Tibial artery (tissue), 4 donors: ENCODE measurements at regions not wholly inside any gene's neighbourhood (a gene's known extent, or its start where the extent isn't known, plus 50 kb on each side); places are given as distances from the start of the nearest gene placed in this dataset.

Source experiments
- DNase-seq, 2 donors: peaks; one replicate each; pipeline ENCODE4 v3.0.0-alpha.2; 2019
- H3K27ac ChIP-seq, 2 donors: fragments of 200-600 bp; sonication (generic) in 1 of 2; 1 replicate in 1 of 2; 2 replicates in 1 of 2; pipeline ENCODE4 v1.5.1; 2018 to 2019; ENCODE audit warnings: mild to moderate bottlenecking in 1 of 2
- H3K27me3 ChIP-seq, 2 donors: fragments of 200-600 bp; sonication (generic) in 1 of 2; one replicate each; pipeline versions ENCODE4 v1.5.1 to v1.6.0; 2016 to 2019
- H3K36me3 ChIP-seq, 3 donors: fragments of 200-600 bp; sonication (generic) in 2 of 3; one replicate each; pipeline ENCODE4 v1.5.1; 2016 to 2019; ENCODE audit warnings: mild to moderate bottlenecking in 2 of 3
- H3K4me1 ChIP-seq, 4 donors: fragments of 200-600 bp; sonication (generic) in 2 of 4; 1 replicate in 3 of 4; 2 replicates in 1 of 4; pipeline ENCODE4 v1.5.1; 2016 to 2019
- H3K4me3 ChIP-seq, 2 donors: fragments of 200-600 bp; sonication (generic) in 1 of 2; 1 replicate in 1 of 2; 2 replicates in 1 of 2; pipeline ENCODE4 v1.5.1; 2018 to 2019; ENCODE audit warnings: mild to moderate bottlenecking in 2 of 2
- H3K9me3 ChIP-seq, 3 donors: fragments of 200-600 bp; sonication (generic) in 1 of 3; one replicate each; pipeline ENCODE4 v1.5.1; 2016 to 2019
- intact Hi-C: fragments of 100-400 bp; cut with DNase I; formaldehyde crosslinking; loops from one replicate; pipeline ENCODE4 v1.15.0; 2023; ENCODE audit warnings: low total_unique reads
- TF ChIP-seq, protein P1 (sequence below), 2 experiments: fragments of 200-600 bp in 1 of 2; fragments of 450-650 bp in 1 of 2; IDR thresholded peaks; one replicate each; pipeline ENCODE4 v1.5.1; 2017 to 2019; ENCODE audit warnings: antibody characterized with exemption in 2 of 2, mild to moderate bottlenecking in 1 of 2, moderate library complexity in 1 of 2

DNA sequence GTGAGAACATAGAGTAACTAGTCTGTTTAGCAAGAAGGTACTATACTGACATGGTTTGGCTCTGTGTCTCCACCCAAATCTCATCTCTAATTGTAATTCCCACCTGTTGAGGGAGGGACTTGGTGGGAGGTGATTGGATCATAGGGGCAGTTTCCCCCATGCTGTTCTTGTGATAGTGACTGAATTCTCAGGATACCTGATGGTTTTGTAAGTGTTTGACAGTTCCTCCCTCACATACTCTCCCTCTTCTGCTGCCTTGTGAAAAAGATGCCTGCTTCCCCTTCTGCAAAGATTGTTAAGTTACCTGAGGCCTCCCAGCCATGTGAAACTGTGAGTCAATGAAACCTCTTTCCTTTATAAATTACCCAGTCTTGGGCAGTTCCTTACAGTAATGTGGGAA lies 240.4 kb upstream of the ST8SIA4 start:
- Histone ChIP-seq H3K4me1 (no peaks in the 10 kb centered on the region), H3K27me3 (no peaks in the 10 kb centered on the region), H3K9me3 (peaks cover 0 to 3% (median 0%) of the 10 kb centered on the region in 3 donors), H3K4me3 (no peak overlapping the region), H3K27ac (no peak overlapping the region), H3K36me3 (no peaks in the 10 kb centered on the region)
- intact Hi-C loops = no loop called here
- DNase-seq = no peak
- TF ChIP-seq, protein P1, sequence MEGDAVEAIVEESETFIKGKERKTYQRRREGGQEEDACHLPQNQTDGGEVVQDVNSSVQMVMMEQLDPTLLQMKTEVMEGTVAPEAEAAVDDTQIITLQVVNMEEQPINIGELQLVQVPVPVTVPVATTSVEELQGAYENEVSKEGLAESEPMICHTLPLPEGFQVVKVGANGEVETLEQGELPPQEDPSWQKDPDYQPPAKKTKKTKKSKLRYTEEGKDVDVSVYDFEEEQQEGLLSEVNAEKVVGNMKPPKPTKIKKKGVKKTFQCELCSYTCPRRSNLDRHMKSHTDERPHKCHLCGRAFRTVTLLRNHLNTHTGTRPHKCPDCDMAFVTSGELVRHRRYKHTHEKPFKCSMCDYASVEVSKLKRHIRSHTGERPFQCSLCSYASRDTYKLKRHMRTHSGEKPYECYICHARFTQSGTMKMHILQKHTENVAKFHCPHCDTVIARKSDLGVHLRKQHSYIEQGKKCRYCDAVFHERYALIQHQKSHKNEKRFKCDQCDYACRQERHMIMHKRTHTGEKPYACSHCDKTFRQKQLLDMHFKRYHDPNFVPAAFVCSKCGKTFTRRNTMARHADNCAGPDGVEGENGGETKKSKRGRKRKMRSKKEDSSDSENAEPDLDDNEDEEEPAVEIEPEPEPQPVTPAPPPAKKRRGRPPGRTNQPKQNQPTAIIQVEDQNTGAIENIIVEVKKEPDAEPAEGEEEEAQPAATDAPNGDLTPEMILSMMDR (IDR thresholded peaks at IDR 0.05) = no peak

DNA sequence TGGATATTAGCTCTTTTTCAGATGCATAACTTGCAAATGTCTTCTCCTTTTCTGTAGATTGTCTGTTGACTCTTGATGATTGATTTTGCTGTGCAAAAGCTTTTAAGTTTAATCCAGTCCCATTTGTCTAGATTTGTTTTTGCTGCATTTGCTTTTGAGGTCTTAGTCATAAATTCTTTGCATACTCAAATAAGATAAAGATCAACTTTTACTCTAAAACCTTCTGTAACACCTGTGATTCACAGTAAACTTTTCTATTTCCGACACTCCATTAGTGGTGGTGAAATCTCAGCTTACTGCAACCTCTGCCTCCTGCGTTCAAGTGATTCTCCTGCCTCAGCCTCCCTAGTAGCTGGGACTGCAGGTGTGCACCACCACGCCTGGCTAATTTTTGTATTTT lies 239.0 kb upstream of the ST8SIA4 start:
- DNase-seq = no peak
- intact Hi-C loops = no loop called here
- TF ChIP-seq, protein P1 (IDR thresholded peaks at IDR 0.05) = no peak
- Histone ChIP-seq H3K36me3 (no peaks in the 10 kb centered on the region), H3K4me1 (no peaks in the 10 kb centered on the region), H3K27me3 (no peaks in the 10 kb centered on the region), H3K4me3 (no peak overlapping the region), H3K27ac (no peak overlapping the region), H3K9me3 (peaks cover 0 to 3% (median 0%) of the 10 kb centered on the region in 3 donors)

DNA sequence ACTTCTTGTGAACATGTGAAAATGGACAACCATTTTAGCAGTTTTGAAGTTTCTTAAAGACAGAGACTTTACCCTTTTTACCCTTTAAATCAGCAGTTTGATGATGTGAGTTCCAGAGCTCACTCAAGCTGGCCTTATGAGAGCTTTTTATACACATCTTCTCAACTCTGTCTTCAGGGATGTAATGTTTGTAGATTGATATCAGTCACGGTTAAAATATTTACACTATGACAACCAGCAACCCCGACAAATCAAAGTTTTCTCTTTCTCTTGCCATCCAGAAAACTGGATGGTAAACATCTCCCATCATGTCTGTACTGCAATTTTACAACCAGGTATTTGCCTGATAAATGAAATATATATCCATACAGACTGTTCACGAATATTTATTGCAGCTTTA lies 233.4 kb upstream of the ST8SIA4 start:
- Histone ChIP-seq H3K4me3 (no peak overlapping the region), H3K27ac (no peak overlapping the region), H3K9me3 (no peaks in the 10 kb centered on the region), H3K27me3 (no peaks in the 10 kb centered on the region), H3K36me3 (no peaks in the 10 kb centered on the region), H3K4me1 (no peaks in the 10 kb centered on the region)
- no peak for DNase-seq
- intact Hi-C loops = no loop called here
- TF ChIP-seq, protein P1 (IDR thresholded peaks at IDR 0.05) = no peak

DNA sequence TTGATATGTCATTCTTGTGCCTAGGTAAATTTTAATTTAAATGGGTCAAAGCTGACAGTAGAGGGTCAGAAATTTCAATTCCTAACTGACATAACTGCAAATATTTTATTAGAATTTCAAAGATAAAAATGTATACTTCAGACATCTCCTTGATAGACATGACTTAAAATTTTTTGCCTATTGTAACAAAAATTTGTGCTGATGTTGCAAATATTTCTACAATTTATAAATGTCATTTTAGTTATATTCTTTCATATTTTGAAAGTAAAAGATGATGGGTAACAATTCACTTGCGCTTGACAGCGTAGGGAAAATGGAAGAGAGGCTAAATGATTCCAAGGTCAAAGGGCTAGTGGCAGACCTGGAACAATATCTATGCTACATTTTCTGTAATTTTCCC lies 220.3 kb upstream of the ST8SIA4 start:
- H3K4me1 ChIP-seq = no peaks in the 10 kb centered on the region
- no peak overlapping the region for H3K27ac ChIP-seq
- TF ChIP-seq, protein P1 (IDR thresholded peaks at IDR 0.05) = no peak
- intact Hi-C loops = no loop called here
- no peak overlapping the region for H3K4me3 ChIP-seq
- no peaks in the 10 kb centered on the region for H3K9me3 ChIP-seq
- no peak for DNase-seq
- H3K27me3 ChIP-seq = no peaks in the 10 kb centered on the region
- H3K36me3 ChIP-seq = no peaks in the 10 kb centered on the region

DNA sequence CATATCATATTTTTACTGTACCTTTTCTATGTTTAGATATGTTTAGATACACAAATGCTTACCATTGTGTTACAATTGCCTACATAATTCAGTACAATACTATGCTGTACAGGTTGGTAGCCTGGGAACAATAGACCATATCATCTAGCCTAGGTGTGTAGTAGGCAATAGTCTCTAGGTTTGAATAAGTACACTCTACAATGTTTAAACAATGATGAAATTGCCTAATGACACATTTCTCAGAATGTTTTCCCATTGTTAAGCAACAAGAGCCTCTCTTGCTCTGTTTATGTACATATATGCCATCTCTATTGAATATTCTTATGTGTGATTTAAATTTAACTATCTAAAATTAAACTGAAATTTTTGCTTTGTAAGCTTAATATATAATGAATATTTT lies 209.6 kb upstream of the ST8SIA4 start:
- no peak for DNase-seq
- intact Hi-C loops = no loop called here

More for the DNA sequence above, 209.6 kb upstream of the ST8SIA4 start:
- no peaks in the 10 kb centered on the region for H3K9me3 ChIP-seq
- no peaks in the 10 kb centered on the region for H3K36me3 ChIP-seq
- TF ChIP-seq, protein P1 (IDR thresholded peaks at IDR 0.05) = no peak
- no peaks in the 10 kb centered on the region for H3K4me1 ChIP-seq
- H3K27ac ChIP-seq = no peak overlapping the region
- no peak overlapping the region for H3K4me3 ChIP-seq
- no peaks in the 10 kb centered on the region for H3K27me3 ChIP-seq
